HG02588 (cell line): ENCODE measurements at regions not wholly inside any gene's neighbourhood (a gene's known extent, or its start where the extent isn't known, plus 50 kb on each side); places are given as distances from the start of the nearest gene placed in this dataset.
"Not testable (repeated sequence)": the region's sequence is repeated elsewhere in the genome, so short reads cannot be mapped to it uniquely, and the experiment has no call there.

ENCODE experiments used
- ATAC-seq: cut with Tn5 transposase; IDR thresholded peaks from one replicate; pipeline ENCODE4 v1.9.1; 2021; ENCODE audit warnings: mild to moderate bottlenecking, moderate library complexity; ENCODE audit not compliant: unreplicated experiment

DNA sequence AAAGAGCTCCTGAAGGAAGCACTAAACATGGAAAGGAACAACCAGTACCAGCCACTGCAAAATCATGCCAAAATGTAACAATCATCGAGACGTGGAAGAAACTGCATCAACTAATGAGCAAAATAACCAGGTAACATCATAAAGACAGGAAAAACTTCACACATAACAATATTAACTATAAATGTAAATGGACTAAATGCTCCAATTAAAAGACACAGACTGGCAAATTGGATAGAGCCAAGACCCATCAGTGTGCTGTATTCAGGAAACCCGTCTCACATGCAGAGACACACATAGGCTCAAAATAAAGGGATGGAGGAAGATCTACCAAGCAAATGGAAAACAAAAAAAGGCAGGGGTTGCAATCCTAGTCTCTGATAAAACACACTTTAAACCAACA lies 83.9 kb upstream of the TSLP start:
- not testable (repeated sequence) for ATAC-seq

DNA sequence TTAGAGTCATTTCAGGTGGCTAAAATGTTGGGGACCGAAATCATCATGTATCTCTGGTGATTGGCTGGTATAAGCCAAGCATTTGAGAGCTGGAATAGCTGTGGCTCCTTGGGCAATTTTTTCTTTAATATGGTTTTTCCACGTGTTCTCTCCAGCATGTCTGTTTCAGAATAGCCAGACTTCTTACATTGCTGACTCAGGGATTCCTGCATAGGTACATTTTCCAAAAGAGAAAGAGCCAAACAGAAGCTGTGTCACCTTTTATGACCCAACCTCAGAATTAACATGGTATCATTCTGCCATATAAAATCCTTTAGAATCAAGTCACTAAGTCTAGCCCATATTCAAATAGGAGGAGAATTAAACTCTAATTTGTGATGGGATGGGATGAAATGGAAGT lies 74.8 kb upstream of the TSLP start:
- no peak for ATAC-seq

DNA sequence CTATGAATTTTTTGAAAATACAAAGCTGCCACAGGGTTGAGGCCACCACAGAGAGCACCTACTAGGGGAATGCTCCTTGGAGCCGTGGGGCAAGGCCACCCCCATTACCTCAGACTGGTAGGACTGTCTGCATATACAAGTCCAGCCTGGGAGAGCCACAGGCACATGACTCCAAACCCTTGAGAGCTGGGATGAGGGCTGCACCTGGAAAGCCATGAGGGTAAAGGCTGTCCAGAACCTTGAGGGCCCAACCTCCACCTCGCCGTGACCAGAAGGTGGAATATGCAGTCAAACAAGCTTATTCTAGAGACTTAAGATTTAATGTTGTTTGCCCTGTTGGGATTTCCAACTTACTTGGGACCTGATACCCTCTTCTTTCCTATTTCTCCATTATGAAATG lies 69.5 kb upstream of the TSLP start:
- no peak for ATAC-seq

DNA sequence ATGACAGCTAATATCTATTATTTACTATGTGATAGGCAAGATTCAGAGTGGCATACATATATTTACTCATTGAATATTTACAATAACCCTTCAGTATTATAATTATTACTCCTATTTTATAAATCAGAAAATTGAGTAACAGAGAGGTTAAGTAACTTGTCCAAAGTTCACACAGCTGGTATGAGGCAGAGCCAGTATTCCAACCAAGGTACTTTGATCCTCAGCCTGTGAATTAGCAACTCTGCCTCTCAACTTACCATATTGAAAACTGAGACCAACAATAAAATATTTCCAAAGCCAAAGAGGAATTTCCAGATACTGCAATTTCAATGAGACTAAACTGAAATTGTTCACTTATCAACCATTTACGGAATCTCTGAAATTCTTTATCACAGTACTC lies 67.9 kb upstream of the TSLP start:
- ATAC-seq, result no peak

DNA sequence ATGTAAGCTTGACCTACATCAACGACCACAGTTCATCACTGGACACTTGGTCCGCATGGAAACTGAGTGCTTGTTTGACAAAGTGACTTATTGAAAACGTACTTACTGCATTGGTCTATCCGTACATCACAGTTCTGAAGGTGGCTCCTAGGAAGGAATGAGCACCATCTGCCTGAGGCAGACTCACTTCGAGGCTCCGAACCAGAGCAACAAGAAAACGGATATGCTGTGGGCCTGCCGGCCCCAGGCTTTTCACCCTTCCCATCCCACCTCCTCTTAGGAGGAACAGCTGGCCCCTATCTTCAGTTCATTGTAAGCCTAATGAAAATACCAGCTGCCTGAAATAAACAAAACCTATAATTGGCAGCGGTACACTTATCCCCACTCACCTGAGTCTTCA lies 67.2 kb upstream of the TSLP start:
- ATAC-seq, result no peak

DNA sequence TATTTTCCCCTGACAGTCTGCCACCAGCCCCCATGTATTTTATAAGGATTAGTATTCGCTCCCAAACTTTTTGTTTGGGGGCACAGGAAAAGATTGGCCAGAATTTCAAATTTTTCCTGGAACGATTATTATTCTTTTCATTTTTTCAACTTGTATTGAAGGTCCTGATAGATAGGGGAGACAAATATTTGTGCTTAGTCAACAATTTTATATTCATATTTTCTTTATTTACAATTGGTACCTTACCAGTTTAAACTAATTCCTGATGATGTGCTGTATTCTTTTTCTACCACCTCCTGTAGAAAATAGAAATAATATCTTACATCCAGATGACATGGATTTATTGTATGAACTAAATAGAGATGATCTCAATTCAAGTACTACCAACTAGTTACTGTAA lies 60.7 kb upstream of the TSLP start:
- ATAC-seq, result no peak

DNA sequence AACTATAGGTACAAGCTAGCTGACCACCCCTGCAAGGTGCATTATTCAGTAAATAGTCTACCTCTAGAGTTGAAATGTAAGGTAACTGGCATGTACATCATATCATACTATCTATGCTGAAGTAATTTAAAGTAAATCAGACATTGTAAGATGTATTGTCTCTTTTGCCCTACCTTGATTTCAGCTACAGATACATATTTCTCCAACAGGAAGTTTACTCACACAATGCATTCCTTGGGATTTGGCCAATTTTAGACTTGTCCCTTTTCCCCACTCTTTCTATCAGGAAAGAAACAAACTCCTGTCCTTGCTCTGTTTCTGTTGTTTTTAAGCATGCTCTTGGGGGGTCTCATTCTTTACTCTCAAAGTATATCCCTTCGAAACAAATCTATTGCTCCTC lies 58.5 kb upstream of the TSLP start:
- ATAC-seq, result no peak

DNA sequence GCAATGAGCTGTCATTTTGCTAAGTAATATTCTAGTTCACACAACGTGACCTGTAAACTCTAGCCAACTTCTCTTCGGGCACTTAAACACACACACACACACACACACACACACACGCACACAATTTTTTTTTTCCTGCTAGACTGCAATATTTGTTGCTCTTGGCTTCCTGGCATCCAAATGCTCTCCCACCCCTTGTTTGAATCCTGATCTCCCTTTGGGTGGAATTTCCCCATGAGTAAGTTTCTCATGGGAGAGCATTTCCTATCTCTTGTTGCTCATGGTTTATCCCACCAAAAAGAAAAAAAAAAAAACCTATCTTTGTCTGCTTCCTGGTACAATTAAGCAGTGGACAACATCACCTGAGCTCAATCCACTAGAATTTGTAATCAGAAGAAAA lies 54.7 kb upstream of the TSLP start:
- no peak for ATAC-seq

DNA sequence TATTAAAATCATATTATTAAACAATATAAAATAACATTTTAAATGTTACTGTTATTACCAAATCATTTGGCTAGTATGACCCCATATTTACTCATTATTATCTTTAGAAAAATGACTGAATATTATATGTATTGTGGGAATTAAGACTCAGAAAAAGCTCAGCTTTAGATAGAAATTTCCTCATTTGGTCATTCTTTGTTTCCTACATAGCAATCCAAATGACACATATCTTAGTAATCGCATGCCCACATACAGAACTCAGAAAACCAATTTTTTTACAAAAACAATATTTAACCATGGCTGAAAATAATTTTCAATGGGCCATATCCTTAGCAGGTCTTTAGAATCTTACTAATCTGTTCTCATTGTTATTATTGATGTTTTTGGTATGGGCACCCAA lies 53.8 kb upstream of the TSLP start:
- ATAC-seq, result no peak
